ENCODE measurements at regions not wholly inside any gene's neighbourhood (a gene's known extent, or its start where the extent isn't known, plus 50 kb on each side); places are given as distances from the start of the nearest gene placed in this dataset.

GRCh38 chr5:54362434-54362833 lies 52.1 kb upstream of the ARL15 start:
- no peak for TF ChIP-seq CTCF (IDR thresholded peaks at IDR 0.05; ENCODE audit: unreplicated experiment)
- CTCF ChIA-PET: no interaction called here
- DNase-seq (ENCODE audit: unreplicated experiment): no peak
- Mint-ChIP-seq H3K36me3 (ENCODE audit: insufficient read depth, unreplicated experiment) (no peaks in the 10 kb centered on the region), H3K4me1 (ENCODE audit: insufficient read depth, unreplicated experiment) (peaks cover 15% of the 10 kb centered on the region), H3K27ac (ENCODE audit: low read depth, unreplicated experiment) (no peak overlapping the region), H3K9me3 (ENCODE audit: unreplicated experiment) (no peaks in the 10 kb centered on the region), H3K4me3 (ENCODE audit: unreplicated experiment) (no peak overlapping the region), H3K27me3 (ENCODE audit: insufficient read depth, unreplicated experiment) (no peaks in the 10 kb centered on the region)
- intact Hi-C loops (cut with micrococcal nuclease): no loop called here
- POLR2A ChIA-PET: no interaction called here
- BruUV-seq (replicated peaks): no TSS peak

DNA sequence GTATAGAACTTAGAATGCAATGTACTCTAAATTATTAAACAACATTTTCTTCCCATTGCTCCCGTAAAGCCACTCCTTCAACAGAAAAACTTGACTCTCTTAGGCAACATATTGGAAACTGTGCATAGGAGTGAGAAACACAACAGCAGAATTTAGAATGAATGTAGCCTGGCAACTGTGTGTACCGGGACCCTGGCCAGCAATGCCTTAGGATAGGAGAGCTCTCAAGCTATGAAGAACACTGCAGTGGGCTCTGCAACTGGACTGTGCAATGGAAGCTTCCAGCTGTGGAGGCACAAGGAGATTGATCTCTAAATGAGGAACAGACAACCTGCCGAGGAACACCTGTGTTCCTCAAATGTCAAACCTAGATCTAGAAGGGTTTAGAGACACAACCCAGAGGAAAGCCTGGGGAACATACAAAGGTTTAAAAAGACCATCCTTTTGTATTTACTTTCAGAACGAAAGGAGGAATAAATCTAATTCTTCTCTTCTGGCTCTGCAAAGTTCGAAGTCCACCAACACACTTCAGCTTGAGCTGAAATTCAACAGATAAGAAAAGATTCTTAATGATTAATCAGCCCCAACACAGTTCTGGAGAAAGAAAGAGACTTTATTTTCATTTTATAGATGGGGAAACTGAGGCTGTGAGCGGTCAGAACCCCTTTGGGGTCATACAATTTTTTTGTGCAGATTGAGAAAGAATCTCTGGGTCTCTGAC lies 51.5 kb upstream of the ARL15 start:
- CTCF ChIA-PET: interaction anchor here (0.5 to 1.5 kb wide), 2 partner anchors 31 to 118 kb away, joined by 4 read pairs; no protein-coding TSS in a partner anchor

GRCh38 chr5:54360925-54361662 lies 50.7 kb upstream of the ARL15 start:
- no TSS peak for BruUV-seq (replicated peaks)
- Mint-ChIP-seq H3K36me3 (ENCODE audit: insufficient read depth, unreplicated experiment) (no peaks in the 10 kb centered on the region), H3K9me3 (ENCODE audit: unreplicated experiment) (no peaks in the 10 kb centered on the region), H3K27ac (ENCODE audit: low read depth, unreplicated experiment) (no peak overlapping the region), H3K4me1 (ENCODE audit: insufficient read depth, unreplicated experiment) (peaks cover 15% of the 10 kb centered on the region), H3K4me3 (ENCODE audit: unreplicated experiment) (no peak overlapping the region), H3K27me3 (ENCODE audit: insufficient read depth, unreplicated experiment) (no peaks in the 10 kb centered on the region)
- TF ChIP-seq CTCF (IDR thresholded peaks at IDR 0.05; ENCODE audit: unreplicated experiment): no peak
- intact Hi-C loops (cut with micrococcal nuclease): no loop called here
- CTCF ChIA-PET: interaction anchor here (0.5 to 1.5 kb wide), 3 partner anchors 32 to 117 kb away, joined by 3 to 4 read pairs (median 4); no protein-coding TSS in a partner anchor
- DNase-seq (ENCODE audit: unreplicated experiment): no peak
- POLR2A ChIA-PET: interaction anchor here (0.9 to 2.2 kb wide), 3 partner anchors 39 to 51 kb away, joined by 3 to 16 read pairs (median 9); partner anchors contain the start of gene ARL15

More for the DNA sequence above, 51.5 kb upstream of the ARL15 start:
- no peak for TF ChIP-seq CTCF (IDR thresholded peaks at IDR 0.05; ENCODE audit: unreplicated experiment)
- H3K9me3 Mint-ChIP-seq (ENCODE audit: unreplicated experiment): no peaks in the 10 kb centered on the region
- no TSS peak for BruUV-seq (replicated peaks)
- no peaks in the 10 kb centered on the region for H3K36me3 Mint-ChIP-seq (ENCODE audit: insufficient read depth, unreplicated experiment)
- H3K27me3 Mint-ChIP-seq (ENCODE audit: insufficient read depth, unreplicated experiment): no peaks in the 10 kb centered on the region
- POLR2A ChIA-PET: interaction anchor here (2.2 kb wide), 1 partner anchor 52 kb away, joined by 16 read pairs; the partner anchor contains the start of gene ARL15
- no peak overlapping the region for H3K4me3 Mint-ChIP-seq (ENCODE audit: unreplicated experiment)
- DNase-seq (ENCODE audit: unreplicated experiment): no peak
- H3K27ac Mint-ChIP-seq (ENCODE audit: low read depth, unreplicated experiment): no peak overlapping the region
- peaks cover 15% of the 10 kb centered on the region for H3K4me1 Mint-ChIP-seq (ENCODE audit: insufficient read depth, unreplicated experiment)
- intact Hi-C loops (cut with micrococcal nuclease): no loop called here

Data from MCF 10A (cell line).